Upper lobe of left lung (tissue), 4 donors: ENCODE measurements at regions not wholly inside any gene's neighbourhood (a gene's known extent, or its start where the extent isn't known, plus 50 kb on each side); places are given as distances from the start of the nearest gene placed in this dataset.

Experiments used
- POLR2AphosphoS5 ChIP-seq, 2 donors: sonication (generic); formaldehyde crosslinking; IDR thresholded peaks; one replicate each; pipeline ENCODE4 v1.5.1; 2017; ENCODE audit warnings: antibody characterized with exemption in 2 of 2
- TF ChIP-seq, protein P1 (sequence below), 6 experiments: fragments of 450-650 bp in 4 of 6; fragments of 200-600 bp in 2 of 6; sonication (generic) in 2 of 6; IDR thresholded peaks; one replicate each; pipeline ENCODE4 v1.5.1; 2016 to 2019; ENCODE audit warnings: antibody characterized with exemption in 6 of 6

DNA sequence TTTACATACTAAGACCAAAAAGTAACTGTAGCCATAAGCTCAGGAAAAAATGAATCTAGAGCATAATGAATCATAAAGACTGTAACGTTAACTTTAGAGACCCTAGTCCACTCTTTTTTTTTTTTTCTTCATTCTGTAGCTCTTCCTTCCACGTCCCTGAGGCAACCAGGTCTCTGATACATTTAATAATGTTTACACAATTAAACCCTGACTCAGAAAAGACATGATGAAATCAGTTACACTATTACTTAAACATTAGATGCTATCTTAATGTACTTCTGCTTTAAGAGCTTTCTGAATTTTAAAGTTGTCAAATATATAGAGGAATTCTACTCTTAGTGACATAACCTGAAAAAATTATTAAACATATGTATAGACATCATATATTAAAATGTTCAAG lies 1121.5 kb upstream of the DDX18 start:
- TF ChIP-seq, protein P1, sequence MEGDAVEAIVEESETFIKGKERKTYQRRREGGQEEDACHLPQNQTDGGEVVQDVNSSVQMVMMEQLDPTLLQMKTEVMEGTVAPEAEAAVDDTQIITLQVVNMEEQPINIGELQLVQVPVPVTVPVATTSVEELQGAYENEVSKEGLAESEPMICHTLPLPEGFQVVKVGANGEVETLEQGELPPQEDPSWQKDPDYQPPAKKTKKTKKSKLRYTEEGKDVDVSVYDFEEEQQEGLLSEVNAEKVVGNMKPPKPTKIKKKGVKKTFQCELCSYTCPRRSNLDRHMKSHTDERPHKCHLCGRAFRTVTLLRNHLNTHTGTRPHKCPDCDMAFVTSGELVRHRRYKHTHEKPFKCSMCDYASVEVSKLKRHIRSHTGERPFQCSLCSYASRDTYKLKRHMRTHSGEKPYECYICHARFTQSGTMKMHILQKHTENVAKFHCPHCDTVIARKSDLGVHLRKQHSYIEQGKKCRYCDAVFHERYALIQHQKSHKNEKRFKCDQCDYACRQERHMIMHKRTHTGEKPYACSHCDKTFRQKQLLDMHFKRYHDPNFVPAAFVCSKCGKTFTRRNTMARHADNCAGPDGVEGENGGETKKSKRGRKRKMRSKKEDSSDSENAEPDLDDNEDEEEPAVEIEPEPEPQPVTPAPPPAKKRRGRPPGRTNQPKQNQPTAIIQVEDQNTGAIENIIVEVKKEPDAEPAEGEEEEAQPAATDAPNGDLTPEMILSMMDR (IDR thresholded peaks at IDR 0.05): no peak
- TF ChIP-seq POLR2AphosphoS5 (IDR thresholded peaks at IDR 0.05): no peak
